Jurkat, Clone E6-1 (cell line): ENCODE measurements at regions not wholly inside any gene's neighbourhood (a gene's known extent, or its start where the extent isn't known, plus 50 kb on each side); places are given as distances from the start of the nearest gene placed in this dataset.
"Not testable (repeated sequence)": the region's sequence is repeated elsewhere in the genome, so short reads cannot be mapped to it uniquely, and the experiment has no call there.

ENCODE experiments used
- DNase-seq: peaks from one replicate; pipeline ENCODE4 v3.0.0-alpha.2; 2011; ENCODE audit warnings: low read depth, low spot score
- H3K4me3 ChIP-seq: 2 replicates; pipeline ENCODE4 v1.5.1; 2011; ENCODE audit warnings: mild to moderate bottlenecking, low read length, control low read depth, moderate library complexity

DNA sequence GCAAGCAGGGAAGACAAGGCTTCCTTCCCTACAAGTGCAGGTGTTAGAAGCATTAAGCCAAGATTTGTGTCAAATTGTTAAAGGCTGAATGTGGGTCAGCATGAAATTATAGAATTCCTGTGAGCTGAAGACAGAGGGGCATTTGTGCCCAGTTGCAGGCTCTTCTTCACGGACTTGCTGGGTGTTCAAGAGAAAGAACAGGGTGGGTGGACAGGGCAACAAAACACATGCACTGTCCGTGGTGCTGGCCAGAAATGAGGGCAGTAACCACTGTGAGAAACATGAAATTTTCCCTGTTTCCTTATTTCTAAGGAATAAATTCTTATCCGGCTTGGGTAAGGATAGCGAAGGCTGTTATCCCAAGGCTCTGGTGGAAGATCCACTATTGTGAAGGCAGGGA is 579.5 kb upstream of the HTR1E start:
- DNase-seq: no peak
- no peak overlapping the region for H3K4me3 ChIP-seq

DNA sequence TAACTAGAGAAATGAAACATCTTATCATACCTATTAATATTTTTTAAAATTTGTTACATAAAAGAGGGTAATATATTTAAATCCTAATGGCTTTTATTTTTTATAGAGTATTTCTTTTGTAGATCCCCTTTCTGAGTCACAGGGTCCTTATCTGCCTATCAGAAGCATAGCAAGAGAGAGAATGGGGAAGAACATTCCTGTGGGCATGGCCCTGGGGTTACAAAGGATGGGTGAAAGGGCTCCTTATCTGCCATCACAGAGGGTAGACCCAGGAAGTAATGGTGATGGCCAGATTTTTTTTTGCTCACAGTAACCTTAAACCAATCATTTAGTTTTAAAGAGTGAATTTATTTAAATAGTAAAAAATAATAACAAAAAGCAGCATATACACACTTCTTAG is 582.1 kb upstream of the HTR1E start:
- DNase-seq: no peak
- H3K4me3 ChIP-seq: no peak overlapping the region

DNA sequence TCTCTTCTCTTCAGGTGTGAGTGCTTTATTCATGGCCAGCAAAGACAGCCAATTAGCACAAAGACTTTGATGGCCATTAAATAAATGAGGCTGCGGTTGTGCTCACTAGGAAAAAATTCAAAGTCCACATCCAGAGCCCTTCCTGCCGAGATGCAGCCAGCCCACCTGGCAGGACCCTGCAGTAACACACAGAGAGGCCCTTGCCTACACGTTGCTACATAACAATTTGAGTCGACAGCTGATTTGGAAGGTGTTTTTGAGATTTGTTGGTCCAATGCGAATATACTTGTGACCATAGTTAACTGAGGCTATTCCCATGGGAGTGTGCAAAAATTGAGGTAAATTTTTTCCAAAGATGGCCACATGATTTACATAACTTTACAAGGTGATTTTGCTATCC is 605.4 kb upstream of the HTR1E start:
- no peak for DNase-seq
- no peak overlapping the region for H3K4me3 ChIP-seq

DNA sequence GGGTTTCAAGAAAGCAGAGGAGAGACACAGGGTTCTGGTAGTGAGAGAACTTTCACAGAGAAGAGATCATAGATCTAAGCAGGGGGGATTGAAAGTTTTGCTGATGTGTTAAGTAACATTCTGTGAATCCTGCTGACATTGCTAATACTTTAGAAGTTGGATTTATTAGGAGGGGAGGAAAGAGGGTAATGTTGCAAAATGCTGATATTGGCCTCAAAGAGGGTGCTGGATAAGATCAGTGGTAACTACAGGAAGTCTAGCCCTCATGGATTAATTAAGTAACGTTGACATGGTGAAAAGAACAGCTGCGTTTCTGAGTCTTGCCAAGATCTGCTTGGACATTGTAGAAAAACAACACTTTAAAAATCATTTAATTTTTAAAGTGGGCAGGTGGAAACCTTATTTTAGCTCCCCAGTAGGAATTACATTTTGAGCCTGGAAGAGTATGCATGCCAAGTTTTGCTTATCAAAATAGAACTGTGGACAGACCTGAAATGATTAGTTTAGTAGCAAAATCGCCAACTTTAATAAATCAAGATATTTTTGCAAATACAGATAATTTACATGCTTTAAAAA is 606.0 kb upstream of the HTR1E start:
- no peak for DNase-seq
- H3K4me3 ChIP-seq: no peak overlapping the region

DNA sequence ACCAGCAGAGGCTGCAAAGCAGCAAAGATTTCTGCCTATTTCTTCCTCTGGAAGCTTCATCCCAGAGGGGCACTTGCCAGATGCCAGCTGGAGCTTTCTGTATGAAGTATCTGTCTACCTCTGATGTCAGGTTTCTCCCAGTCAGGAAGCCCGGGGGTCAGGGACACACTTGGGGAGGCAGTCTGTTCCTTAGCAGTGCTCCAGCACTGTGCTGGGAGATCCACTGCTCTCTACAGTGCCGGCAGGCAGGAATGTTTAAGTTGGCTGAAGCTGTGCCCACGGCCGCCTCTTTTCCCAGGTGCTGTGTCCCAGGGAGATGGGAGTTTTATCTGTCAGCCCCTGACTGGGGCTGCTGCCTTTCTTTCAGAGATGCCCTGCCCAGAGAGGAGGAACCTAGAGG is 631.1 kb upstream of the HTR1E start:
- no peak for DNase-seq
- H3K4me3 ChIP-seq: no peak overlapping the region

DNA sequence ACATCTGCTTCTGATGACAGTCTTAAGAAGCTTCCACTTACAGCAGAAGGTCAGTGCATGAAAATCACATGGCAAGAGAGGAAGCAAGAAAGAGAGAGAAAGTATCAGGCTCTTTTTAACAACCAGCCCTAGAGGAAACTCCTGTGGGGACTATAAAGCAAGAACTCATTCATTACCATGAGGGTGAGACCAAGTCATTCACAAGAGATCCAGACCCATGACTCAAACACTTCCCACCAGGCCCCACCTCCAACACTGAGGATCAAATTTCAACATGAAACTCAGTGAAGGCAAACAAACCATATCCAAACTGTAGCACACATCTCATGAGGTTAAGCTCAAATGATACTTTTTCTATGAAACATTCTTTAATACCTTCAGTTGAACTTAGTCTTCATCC is 643.2 kb upstream of the SYNCRIP start:
- H3K4me3 ChIP-seq: no peak overlapping the region
- no peak for DNase-seq

DNA sequence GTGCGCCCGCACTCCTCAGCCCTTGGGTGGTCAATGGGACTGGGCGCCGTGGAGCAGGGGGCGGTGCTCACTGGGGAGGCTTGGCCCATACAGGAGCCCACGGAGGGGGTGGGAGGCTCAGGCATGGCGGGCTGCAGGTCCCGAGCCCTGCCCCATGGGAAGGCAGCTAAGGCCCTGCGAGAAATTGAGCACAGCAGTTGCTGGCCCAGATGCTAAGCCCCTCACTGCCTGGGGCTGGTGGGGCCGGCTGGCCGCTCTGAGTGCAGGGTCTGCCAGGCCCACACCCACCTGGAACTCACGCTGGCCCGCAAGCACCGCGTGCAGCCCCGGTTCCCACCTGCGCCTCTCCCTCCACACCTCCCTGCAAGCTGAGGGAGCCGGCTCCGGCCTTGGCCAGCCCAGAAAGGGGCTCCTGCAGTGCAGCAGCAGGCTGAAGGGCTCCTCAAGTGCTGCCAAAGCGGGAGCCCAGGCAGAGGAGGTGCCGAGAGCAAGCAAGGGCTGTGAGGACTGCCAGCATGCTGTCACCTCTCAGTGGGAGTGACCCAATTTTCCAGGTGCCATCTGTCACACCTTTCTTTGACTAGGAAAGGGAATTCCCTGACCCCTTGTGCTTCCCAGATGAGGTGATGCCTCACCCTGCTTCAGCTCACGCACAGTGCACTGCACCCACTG is 642.3 kb upstream of the SYNCRIP start:
- not testable (repeated sequence) for DNase-seq, H3K4me3 ChIP-seq

DNA sequence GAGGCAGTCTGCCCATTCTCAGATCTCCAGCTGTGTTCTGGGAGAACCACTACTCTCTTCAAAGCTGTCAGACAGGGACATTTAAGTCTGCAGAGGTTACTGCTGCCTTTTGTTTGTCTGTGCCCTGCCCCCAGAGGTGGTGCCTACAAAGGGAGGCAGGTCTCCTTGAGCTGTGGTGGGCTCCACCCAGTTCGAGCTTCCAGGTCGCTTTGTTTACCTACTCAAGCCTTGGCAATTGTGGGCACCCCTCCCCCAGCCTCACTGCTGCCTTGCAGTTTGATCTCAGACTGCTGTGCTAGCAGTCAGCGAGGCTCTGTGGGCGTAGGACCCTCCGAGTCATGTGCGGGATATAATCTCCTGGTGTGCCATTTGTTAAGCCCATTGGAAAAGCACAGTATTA is 640.9 kb upstream of the SYNCRIP start:
- not testable (repeated sequence) for DNase-seq, H3K4me3 ChIP-seq

DNA sequence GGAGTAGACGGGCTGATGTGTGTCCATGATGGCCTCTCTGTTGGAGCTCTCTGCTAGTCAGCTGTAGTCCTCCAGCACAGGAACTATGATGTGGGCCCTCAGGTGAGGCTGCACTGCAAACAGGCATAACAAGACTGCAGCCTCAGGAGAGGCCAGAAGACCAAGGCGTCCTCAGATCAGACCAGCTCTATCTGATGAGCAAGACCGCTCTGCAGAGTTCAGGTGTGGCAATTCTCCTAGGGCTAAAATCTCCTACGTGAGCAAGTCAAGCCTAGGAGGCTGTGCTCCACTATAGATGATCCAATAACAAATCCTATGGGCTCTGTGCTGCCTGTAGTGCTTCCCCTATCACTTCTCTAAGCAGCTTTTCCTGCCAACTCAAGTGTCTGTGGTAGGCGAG is 633.4 kb upstream of the SYNCRIP start:
- DNase-seq: no peak
- H3K4me3 ChIP-seq: no peak overlapping the region

DNA sequence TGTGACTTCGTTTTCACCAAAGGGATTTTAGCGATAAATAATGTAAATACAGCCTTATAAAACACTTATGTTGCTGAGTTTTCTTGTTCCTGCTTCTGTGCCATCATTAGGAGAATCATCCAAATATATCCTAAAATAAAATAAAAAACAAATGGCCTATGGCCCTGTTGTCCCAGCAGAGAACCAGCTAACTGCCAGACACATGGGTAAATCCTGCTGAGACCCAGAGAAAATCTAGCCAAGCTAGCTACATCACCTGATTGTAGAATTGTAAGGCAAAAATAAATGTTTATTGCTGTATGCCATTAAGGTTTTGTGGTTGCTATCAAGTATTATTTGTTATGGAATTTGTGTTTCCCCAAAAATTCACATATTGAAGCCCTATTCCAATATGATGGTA is 631.2 kb upstream of the SYNCRIP start:
- no peak for DNase-seq
- H3K4me3 ChIP-seq: no peak overlapping the region

DNA sequence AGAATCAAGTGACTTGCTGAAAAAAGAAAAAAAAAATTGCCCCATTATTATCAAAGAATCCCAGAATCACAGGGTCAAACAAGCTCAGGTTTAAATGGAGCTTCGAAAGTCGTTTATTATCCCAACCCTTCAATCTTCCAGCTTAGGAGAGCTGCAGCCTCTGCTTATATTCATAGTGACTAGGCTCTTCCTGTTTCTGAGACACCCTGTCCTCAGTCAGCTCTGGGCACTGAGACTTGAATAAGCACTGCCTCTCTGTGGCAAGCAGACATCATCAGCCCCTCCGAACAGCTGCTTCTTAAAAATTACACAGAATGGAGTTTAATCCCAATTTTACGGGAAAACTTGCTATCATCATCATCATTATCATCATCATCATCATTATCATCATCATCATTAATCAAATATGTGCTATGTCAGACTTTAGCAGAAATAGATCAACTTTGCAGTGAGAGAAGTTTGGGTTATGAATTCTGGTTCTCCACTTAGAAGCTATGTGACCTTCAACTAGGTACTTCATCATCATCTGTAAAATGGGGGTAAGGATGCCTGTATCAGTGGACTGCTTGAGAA is 614.0 kb upstream of the SYNCRIP start:
- H3K4me3 ChIP-seq: no peak overlapping the region
- no peak for DNase-seq

DNA sequence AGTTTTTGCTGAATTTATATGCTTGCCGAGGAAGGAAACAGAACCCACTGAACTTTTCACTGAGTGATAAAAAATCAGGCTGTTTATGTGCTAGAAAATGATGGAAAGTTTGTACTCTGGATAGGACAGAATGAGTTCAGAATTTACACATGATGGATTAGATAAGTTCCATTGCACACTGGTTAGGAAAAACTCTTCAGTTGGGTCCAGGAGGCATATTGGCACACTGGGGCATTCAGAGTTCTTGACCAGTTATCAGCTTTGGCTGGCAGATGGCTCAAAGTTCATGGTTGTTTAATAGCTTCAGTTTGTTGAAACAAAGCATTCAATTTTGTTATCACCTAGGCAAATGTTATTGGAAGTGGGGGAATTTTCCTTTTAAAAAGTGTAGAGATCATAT is 613.3 kb upstream of the SYNCRIP start:
- DNase-seq: no peak
- H3K4me3 ChIP-seq: no peak overlapping the region

DNA sequence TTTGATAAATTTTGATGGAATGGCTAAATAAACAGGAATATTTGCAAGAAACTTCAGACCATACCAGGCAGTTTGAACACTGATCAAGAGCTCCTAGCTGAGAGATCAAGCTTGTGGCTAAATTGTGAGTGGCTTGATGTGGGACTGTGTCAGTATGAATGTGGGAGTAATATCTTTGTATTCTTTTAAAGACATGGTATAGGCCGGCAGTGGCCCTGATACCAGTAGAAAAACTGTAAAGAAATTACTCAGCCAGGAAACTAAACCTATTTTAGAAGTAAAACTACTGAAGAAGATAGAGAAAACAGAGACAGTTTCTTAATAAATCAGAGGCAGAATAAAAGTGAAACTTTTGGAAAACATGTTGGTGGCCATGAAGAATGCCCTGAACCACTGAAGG is 608.4 kb upstream of the SYNCRIP start:
- H3K4me3 ChIP-seq: no peak overlapping the region
- DNase-seq: no peak

DNA sequence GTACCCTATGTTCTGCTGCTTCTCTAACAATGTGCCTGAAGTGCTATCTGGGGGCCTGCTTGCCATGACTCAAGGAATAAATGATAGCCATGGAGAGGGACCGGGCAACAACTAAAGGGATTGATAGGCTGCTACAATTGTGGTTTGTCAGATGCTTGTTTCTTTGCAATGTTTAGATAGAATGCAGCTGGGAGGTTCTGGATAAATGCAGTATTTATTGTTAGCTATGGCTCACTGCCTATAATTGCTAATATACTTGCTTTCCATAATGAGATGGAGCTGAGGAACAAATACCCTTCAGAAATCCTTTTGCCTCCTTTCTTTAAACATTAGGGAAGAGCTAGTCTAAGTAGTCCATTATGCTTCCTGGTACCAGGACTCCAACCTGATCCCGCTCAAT is 575.2 kb upstream of the SYNCRIP start:
- DNase-seq: no peak

DNA sequence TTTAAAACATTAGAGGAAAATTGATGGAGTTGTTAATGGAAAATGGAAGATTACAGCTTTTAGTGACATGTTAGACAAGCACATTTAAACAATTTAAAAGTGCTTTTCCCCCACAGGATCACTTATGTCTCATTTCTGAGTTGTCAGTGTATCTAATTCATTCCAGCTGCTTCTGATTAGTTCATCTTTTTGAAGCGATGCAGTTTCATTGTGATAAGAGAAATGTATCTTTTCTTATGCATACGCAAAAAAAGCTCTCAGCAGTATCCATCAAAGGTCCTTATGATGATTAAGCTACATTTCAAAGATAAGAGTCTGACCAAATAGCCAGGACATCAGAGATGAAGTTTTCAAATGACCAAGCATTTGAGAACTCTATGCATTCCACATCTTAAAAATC is 572.6 kb upstream of the SYNCRIP start:
- no peak overlapping the region for H3K4me3 ChIP-seq
- DNase-seq: no peak

More for the DNA sequence above, 575.2 kb upstream of the SYNCRIP start:
- no peak overlapping the region for H3K4me3 ChIP-seq

DNA sequence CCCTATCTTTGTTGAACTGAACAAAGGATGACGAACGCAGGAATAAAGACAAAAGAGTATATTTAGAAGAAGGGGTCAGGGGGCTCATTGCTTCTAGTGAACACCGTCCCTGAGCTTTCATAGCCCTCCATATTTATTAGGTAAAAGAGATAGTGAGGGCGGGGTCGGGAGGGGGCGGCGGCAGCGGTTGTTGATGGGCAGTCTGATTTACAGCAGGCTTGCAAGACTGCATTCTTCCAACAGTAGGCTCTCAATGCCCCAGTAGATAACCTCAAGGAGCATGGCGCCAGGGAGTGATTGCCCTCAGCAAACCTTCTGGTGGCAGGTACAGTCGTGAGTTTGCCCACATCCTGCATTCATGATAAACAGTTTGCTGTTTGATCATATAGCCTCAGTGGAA is 563.3 kb upstream of the SYNCRIP start:
- H3K4me3 ChIP-seq: no peak overlapping the region
- DNase-seq: peak; percentile 12

DNA sequence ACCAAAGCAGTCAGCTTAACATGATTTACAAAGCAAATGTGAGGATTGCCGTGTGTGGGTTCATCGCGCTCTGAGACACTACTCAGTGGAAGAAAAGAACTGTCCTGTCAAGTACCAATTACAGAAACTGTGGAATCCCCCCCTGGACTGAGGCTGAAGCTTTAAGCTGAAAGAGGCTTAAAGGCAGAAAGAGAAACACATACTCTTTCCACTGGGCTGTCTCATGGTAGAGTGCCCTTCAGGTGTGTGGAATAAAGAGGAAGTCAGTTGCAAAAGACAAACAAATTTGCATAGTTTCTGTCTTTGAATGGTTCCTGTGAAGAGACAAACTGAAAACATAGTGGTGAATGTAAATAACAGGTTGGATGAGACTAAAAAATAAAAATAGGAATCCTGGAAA is 560.4 kb upstream of the SYNCRIP start:
- no peak overlapping the region for H3K4me3 ChIP-seq

DNA sequence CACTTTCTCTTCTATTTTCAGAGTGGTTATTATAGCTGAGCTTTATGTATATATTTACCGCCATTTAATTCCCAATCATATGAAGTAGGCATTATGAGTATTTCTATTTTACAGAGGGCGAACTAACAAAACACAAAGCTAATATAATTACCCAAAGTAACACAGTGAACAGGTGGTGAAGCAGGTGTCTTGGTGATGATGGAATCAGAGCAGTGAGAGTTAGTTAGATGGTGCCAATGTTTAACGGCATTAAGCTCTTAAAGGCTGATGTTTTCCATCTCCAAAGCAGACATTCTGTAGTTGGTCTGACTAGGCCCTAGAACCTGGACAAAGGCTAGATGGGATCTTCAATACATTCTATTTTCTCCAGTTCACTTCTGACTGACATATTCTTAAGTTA is 551.1 kb upstream of the SYNCRIP start:
- no peak overlapping the region for H3K4me3 ChIP-seq
- DNase-seq: no peak

More for the DNA sequence above, 560.4 kb upstream of the SYNCRIP start:
- no peak for DNase-seq

DNA sequence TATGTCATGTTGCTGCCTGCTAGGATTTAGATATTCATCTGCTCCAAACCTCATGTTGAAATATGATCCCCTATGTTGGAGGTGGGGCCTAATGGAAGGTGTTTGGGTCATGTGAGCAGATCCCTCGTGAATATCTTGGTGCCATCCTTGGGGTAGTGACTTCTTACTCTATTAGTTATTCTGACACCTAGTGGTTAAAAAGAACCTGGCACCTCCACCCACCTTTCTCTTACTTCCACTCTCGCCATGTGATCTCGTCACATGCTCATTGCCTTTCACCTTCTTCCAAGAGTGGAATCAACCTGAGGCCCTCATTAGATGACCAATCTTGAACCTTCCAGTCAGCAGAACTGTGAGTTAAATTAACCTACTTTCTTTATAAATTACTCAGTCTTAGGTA is 549.4 kb upstream of the SYNCRIP start:
- DNase-seq: peak; percentile 58
- no peak overlapping the region for H3K4me3 ChIP-seq

DNA sequence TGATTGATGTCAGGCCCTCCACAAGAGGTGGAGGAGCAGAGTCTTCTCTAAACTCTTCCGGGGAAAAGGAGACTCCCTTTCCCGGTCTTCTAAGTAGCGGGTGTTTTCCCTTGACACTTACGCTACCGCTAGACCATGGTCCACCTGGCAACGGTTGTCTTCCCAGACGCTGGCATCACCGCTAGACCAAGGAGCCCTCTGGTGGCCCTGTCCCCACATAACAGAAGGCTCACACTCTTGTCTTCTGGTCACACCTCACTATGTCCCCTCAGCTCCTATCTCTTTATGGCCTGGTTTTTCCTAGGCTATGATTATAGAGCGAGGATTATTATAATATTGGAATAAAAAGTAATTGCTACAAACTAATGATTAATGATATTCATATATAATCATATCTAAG is 532.5 kb upstream of the SYNCRIP start:
- DNase-seq, H3K4me3 ChIP-seq: not testable (repeated sequence)

DNA sequence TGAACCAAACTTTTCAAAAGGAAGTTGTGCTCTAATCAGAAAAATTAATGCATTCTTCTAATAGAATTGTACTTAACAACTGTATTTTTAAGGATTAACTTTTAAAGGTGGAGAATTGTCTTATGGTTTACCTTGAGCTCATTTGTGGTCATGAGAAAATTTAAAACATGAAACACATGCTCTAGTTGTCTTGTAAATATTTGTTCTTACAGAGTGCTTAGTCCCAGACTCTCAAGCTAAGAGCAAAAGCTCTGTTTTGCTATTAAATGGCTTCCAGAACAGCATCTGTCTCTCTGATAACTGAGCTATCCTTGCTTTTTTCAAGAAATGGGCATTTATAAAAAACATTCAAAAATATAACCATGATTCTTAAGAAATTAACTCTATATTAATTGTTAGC is 512.2 kb upstream of the SYNCRIP start:
- no peak overlapping the region for H3K4me3 ChIP-seq
- DNase-seq: no peak
